ENCODE measurements at regions not wholly inside any gene's neighbourhood (a gene's known extent, or its start where the extent isn't known, plus 50 kb on each side); places are given as distances from the start of the nearest gene placed in this dataset.
"Not testable (repeated sequence)": the region's sequence is repeated elsewhere in the genome, so short reads cannot be mapped to it uniquely, and the experiment has no call there.

DNA sequence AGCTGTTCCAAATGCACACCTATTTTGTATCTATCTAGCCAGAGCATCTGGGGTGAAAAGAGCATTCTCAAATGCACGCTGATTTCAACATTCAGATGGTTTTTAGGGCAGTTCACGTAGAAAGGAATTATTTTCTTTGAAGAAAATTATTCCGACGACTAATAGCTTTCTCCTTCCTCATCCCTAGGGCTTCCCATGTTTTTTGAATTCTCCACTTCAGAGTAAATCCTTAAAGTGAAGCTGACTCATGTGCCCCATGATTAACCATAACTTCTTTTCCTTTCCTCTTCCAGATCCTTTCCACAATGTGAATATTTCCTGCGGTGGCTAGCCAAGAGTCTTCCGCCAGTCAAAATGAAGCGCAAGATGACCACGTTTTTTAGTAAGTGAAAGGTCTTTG lies 86.7 kb upstream of the PDHA1 start:
- Histone ChIP-seq H3K4me3 (no peak overlapping the region), H3K27me3 (replicated peaks; ENCODE audit: insufficient read depth) (no peaks in the 10 kb centered on the region), H3K9me3 (no peaks in the 10 kb centered on the region), H3K27ac (no peak overlapping the region), H3K4me1 (replicated peaks) (no peaks in the 10 kb centered on the region), H3K36me3 (no peaks in the 10 kb centered on the region)
- intact Hi-C loops (cut with DNase I) = no loop called here
- no peak for DNase-seq (ENCODE audit: low spot score)
- TF ChIP-seq POLR2AphosphoS5 (IDR thresholded peaks at IDR 0.05) (no peak), POLR2A (IDR thresholded peaks at IDR 0.05) (no peak)
- TF ChIP-seq, protein P1, sequence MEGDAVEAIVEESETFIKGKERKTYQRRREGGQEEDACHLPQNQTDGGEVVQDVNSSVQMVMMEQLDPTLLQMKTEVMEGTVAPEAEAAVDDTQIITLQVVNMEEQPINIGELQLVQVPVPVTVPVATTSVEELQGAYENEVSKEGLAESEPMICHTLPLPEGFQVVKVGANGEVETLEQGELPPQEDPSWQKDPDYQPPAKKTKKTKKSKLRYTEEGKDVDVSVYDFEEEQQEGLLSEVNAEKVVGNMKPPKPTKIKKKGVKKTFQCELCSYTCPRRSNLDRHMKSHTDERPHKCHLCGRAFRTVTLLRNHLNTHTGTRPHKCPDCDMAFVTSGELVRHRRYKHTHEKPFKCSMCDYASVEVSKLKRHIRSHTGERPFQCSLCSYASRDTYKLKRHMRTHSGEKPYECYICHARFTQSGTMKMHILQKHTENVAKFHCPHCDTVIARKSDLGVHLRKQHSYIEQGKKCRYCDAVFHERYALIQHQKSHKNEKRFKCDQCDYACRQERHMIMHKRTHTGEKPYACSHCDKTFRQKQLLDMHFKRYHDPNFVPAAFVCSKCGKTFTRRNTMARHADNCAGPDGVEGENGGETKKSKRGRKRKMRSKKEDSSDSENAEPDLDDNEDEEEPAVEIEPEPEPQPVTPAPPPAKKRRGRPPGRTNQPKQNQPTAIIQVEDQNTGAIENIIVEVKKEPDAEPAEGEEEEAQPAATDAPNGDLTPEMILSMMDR (IDR thresholded peaks at IDR 0.05) = no peak
- WGBS = 91% methylated on average over 8 of the region's 8 CpGs

DNA sequence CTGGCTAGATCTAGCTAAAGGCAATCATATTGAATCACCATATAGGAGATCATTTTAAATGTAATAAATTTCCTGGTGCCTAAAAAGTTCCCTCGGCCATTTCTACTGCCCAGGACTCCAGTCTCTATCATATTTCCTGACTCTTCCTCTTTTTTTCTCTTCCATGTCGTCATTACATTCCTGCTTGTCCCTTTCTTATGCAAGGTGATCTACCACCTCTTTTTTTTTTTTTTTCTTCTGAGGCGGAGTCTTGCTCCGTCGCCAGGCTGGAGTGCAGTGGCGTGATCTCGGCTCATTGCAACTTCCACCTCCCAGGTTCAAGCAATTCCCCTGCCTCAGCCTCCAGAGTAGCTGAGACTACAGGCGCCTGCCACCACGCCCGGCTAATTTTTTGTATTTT lies 82.7 kb upstream of the PDHA1 start:
- H3K4me1 ChIP-seq (replicated peaks); DNase-seq (ENCODE audit: low spot score); intact Hi-C loops (cut with DNase I); H3K27me3 ChIP-seq (replicated peaks; ENCODE audit: insufficient read depth); H3K36me3 ChIP-seq; H3K9me3 ChIP-seq; H3K4me3 ChIP-seq; H3K27ac ChIP-seq: not testable (repeated sequence)
- 85% methylated on average over 9 of the region's 10 CpGs for WGBS

DNA sequence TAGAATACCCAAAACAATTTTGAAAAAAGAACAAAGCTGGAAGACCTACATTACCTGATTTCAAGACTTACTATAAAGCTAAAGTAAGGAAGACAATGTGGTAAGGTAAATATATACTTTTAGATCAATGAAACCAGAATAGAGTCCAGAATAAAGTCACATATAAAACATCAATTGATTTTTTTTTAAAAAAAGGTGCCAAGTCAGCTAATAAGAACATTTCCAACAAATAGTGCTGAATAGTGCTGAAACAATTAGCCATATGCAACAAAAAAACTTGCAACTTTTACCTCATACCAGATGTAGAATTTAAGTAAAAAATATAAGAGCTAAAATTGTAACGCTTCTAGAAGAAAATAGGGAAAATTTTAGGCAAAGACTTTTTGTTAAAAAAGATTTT lies 73.0 kb upstream of the PDHA1 start:
- Histone ChIP-seq H3K4me1 (replicated peaks) (no peaks in the 10 kb centered on the region), H3K27me3 (replicated peaks; ENCODE audit: insufficient read depth) (no peaks in the 10 kb centered on the region), H3K4me3 (no peak overlapping the region), H3K9me3 (no peaks in the 10 kb centered on the region), H3K27ac (no peak overlapping the region), H3K36me3 (no peaks in the 10 kb centered on the region)
- no peak for DNase-seq (ENCODE audit: low spot score)
- TF ChIP-seq POLR2AphosphoS5 (IDR thresholded peaks at IDR 0.05) (no peak), POLR2A (IDR thresholded peaks at IDR 0.05) (no peak)
- TF ChIP-seq, protein P1 (IDR thresholded peaks at IDR 0.05) = no peak
- intact Hi-C loops (cut with DNase I) = no loop called here
- WGBS = 88% methylated on average over 1 of the region's 1 CpG

DNA sequence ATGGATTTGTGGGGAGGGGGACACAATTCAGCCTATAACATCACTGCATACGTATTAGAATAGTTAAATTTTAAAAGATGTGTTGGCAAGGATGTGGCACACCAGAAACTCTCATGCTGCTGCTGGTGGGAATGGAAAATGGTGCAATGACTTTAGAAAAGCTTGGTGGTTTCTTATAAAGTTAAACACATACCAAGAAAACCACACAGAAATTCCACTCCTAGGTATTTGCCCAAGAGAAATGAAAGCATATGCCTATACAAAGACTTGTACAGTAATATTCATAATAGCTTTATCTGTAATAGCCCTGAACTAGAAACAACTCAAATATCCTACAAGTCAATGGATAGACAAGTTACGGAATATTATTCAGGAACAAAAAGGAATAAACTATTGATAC lies 71.3 kb upstream of the PDHA1 start:
- H3K4me3 ChIP-seq = no peak overlapping the region
- 83% methylated on average over 2 of the region's 2 CpGs for WGBS

DNA sequence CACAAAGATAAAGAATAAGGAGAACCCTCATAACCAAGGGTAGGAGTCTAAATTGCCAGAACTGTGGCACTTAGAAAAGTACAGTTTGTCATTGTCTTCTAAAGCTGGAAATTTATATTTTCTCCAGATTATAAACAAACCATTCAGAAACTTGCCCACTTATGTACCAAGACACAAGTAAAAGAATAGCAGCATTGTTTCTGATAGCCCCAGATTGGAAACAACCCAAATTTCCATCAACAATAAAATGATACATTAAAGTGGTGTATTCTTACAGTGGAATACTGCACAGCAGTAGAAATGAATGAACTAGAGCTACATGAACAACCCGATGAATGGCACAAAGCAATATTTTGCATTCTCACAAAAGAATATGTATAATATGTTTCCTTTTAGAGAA lies 63.1 kb upstream of the PDHA1 start:
- Histone ChIP-seq H3K27ac (no peak overlapping the region), H3K4me1 (replicated peaks) (no peaks in the 10 kb centered on the region), H3K9me3 (no peaks in the 10 kb centered on the region), H3K4me3 (no peak overlapping the region), H3K36me3 (no peaks in the 10 kb centered on the region), H3K27me3 (replicated peaks; ENCODE audit: insufficient read depth) (no peaks in the 10 kb centered on the region)
- 45% methylated on average over 1 of the region's 1 CpG for WGBS
- intact Hi-C loops (cut with DNase I) = no loop called here
- no peak for DNase-seq (ENCODE audit: low spot score)
- TF ChIP-seq POLR2A (IDR thresholded peaks at IDR 0.05) (no peak), POLR2AphosphoS5 (IDR thresholded peaks at IDR 0.05) (no peak)
- TF ChIP-seq, protein P1 (IDR thresholded peaks at IDR 0.05) = no peak

More for the DNA sequence above, 71.3 kb upstream of the PDHA1 start:
- Histone ChIP-seq H3K27ac (no peak overlapping the region), H3K4me1 (replicated peaks) (no peaks in the 10 kb centered on the region), H3K27me3 (replicated peaks; ENCODE audit: insufficient read depth) (no peaks in the 10 kb centered on the region), H3K9me3 (no peaks in the 10 kb centered on the region), H3K36me3 (no peaks in the 10 kb centered on the region)
- intact Hi-C loops (cut with DNase I) = no loop called here
- TF ChIP-seq POLR2AphosphoS5 (IDR thresholded peaks at IDR 0.05) = no peak
- TF ChIP-seq, protein P1 (IDR thresholded peaks at IDR 0.05) = no peak
- TF ChIP-seq POLR2A (IDR thresholded peaks at IDR 0.05) = no peak
- DNase-seq (ENCODE audit: low spot score) = no peak

All from prostate gland (tissue), 2 donors.